Adrenal gland (tissue), 9 donors: ENCODE measurements at regions not wholly inside any gene's neighbourhood (a gene's known extent, or its start where the extent isn't known, plus 50 kb on each side); places are given as distances from the start of the nearest gene placed in this dataset.
"Not testable (repeated sequence)": the region's sequence is repeated elsewhere in the genome, so short reads cannot be mapped to it uniquely, and the experiment has no call there.

Source experiments
- DNase-seq, 7 donors: peaks; one replicate each; pipeline ENCODE4 v3.0.0-alpha.2; 2019 to 2020
- H3K27ac ChIP-seq, 5 donors: fragments of 200-600 bp; sonication (generic) in 4 of 5; 1 replicate in 3 of 5; 2 replicates in 2 of 5; pipeline versions ENCODE4 v1.5.1 to v1.8.0; 2016 to 2020; ENCODE audit warnings: mild to moderate bottlenecking in 1 of 5
- H3K27me3 ChIP-seq: fragments of 200-600 bp; 2 replicates; pipeline ENCODE4 v1.8.0; 2021
- H3K36me3 ChIP-seq, 2 donors: fragments of 200-600 bp; replicated peaks in 1 of 2; 1 replicate in 1 of 2; 2 replicates in 1 of 2; pipeline versions ENCODE4 v1.5.1 to v1.8.0; 2018 to 2022
- H3K4me1 ChIP-seq, 2 donors: fragments of 200-600 bp; replicated peaks in 1 of 2; 1 replicate in 1 of 2; 2 replicates in 1 of 2; pipeline versions ENCODE4 v1.5.1 to v1.8.0; 2018 to 2021
- H3K4me3 ChIP-seq, 4 donors: fragments of 200-600 bp; sonication (generic) in 3 of 4; one replicate each; pipeline ENCODE4 v1.5.1; 2016 to 2018
- H3K9me3 ChIP-seq, 3 donors: fragments of 200-600 bp; sonication (generic) in 1 of 3; replicated peaks in 1 of 3; 1 replicate in 2 of 3; 2 replicates in 1 of 3; pipeline versions ENCODE4 v1.5.1 to v1.8.0; 2016 to 2021
- POLR2A ChIP-seq, 2 donors: fragments of 450-650 bp; IDR thresholded peaks; one replicate each; pipeline ENCODE4 v1.6.1; 2017; ENCODE audit warnings: antibody characterized with exemption in 2 of 2, mild to moderate bottlenecking in 2 of 2, moderate library complexity in 1 of 2
- WGBS, 4 donors: extraction: QIAGEN DNeasy Blood & Tissue Kit in 2 of 4; methylation state at CpG; one replicate each; pipeline versions ENCODE4 v1.1.5 to v1.1.7; 2013 to 2017; 5-methylcytosine and 5-hydroxymethylcytosine counted together
- intact Hi-C, 2 donors: fragments of 100-400 bp; cut with DNase I; formaldehyde crosslinking; loops; one replicate each; pipeline versions ENCODE4 v1.14.1 to v1.15.0; 2022 to 2023
- TF ChIP-seq, protein P1 (sequence below), 6 experiments: fragments of 450-650 bp in 4 of 6; fragments of 200-600 bp in 2 of 6; sonication (generic) in 1 of 6; IDR thresholded peaks; 1 replicate in 5 of 6; 2 replicates in 1 of 6; pipeline versions ENCODE4 v1.5.1 to v1.8.0; 2016 to 2021; ENCODE audit warnings: antibody characterized with exemption in 6 of 6, mild to moderate bottlenecking in 2 of 6, moderate library complexity in 1 of 6
- donor health status: healthy with polysubstance abuse.
- donor health status: Bipolar disorder and iron deficiency.
- donor health status: DM: yes; HTN: yes; CAD: no.
- donor health status: DM: no; HTN: no; CAD: no.
- donor health status: DM: no; HTN: no; CAD: no.

DNA sequence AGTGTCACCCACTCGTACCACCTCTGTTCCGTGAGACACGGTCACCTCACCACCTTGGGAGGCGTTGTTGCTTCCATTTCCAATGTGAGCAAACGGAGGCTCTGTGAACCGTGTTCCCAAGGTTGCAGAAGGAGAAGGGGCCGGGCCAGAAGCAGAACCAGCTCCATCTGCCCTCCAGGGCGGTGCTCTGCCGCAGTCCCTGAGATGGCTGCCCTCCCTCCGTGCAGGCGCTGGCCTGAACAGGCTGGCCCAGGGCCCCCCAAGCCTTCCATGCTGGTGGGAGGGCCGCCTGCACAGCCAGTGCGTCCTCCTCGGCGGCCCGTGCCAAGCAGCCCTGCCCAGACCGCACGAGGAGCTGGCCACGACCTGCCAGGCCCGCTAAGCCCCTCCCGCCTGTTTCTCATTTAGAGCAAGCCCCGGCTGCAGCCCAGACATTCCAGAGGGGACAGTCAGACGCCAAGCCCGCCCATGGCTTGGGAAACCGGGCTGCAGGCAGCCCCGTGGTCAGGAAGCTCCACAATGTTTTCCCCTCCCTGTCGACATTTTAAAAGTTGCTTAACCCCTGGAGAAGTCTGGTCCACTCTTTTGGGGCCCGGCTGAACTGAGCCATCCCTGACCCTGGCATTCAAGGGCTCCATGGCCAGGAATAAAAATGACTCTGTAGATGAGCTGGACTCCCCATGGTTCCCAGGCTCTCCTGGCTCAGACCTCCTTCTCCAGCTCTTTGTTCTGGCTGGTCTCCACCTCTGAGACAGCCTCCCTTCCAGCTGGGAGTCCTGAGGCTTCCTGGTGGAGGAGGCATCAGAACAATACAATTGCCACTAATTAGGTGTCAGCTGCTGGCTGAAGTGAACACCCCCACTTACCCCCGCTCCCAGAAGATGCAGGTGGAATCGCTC lies 236.0 kb downstream of the BCL11B start:
- Histone ChIP-seq H3K36me3 (no peaks in the 10 kb centered on the region), H3K4me1 (peaks cover 0 to 5% of the 10 kb centered on the region in 2 donors), H3K9me3 (no peaks in the 10 kb centered on the region), H3K27ac (peak overlapping the region in 3 of 5 donors; percentile 45 to 80 (median 56)), H3K4me3 (peak overlapping the region in 1 of 4 donors; percentile 24), H3K27me3 (no peaks in the 10 kb centered on the region)
- DNase-seq, result peak; percentile 41 to 84 (median 78)
- peak in 1 of 2 donors; percentile 24 for TF ChIP-seq POLR2A (IDR thresholded peaks at IDR 0.05)
- TF ChIP-seq, protein P1, sequence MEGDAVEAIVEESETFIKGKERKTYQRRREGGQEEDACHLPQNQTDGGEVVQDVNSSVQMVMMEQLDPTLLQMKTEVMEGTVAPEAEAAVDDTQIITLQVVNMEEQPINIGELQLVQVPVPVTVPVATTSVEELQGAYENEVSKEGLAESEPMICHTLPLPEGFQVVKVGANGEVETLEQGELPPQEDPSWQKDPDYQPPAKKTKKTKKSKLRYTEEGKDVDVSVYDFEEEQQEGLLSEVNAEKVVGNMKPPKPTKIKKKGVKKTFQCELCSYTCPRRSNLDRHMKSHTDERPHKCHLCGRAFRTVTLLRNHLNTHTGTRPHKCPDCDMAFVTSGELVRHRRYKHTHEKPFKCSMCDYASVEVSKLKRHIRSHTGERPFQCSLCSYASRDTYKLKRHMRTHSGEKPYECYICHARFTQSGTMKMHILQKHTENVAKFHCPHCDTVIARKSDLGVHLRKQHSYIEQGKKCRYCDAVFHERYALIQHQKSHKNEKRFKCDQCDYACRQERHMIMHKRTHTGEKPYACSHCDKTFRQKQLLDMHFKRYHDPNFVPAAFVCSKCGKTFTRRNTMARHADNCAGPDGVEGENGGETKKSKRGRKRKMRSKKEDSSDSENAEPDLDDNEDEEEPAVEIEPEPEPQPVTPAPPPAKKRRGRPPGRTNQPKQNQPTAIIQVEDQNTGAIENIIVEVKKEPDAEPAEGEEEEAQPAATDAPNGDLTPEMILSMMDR (IDR thresholded peaks at IDR 0.05), result no peak
- intact Hi-C loops, result no loop called here
- 27 to 50% (median 31%) methylated on average over 14 to 30 of the region's 30 CpGs for WGBS, 4 donors

DNA sequence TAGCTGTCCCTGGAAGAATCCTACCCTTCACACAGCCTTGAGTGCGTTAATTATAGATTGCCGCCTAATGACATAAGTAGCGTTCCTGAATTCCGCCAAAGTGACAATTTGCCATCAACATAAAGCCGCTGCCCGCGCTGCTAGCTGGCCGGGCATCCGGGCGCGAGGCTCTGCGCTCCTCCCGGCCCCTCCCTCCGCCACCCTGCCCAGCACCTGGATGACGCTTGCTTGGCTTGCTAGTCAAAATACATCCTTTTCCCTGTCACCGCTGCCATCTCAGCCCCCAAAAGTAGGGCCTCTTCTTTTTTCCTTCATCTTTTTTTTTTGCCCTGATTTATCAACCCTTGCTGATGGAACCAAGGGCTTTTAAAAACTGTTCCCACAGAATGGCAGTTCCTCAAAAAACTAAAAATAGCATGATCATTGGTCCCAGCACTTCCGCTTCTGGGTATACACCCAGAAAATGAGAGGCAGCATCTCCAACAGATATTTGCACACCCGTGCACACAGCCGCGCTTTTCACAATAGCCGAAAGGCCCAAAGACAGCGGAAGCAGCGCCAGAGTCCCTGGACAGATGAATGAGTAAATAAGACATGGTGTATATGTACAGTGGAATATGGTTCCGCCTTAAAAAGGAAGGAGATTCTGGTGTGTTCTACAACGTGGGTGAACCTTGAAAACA lies 235.2 kb downstream of the BCL11B start:
- intact Hi-C loops, result no loop called here
- Histone ChIP-seq H3K4me1 (peaks cover 0 to 5% of the 10 kb centered on the region in 2 donors), H3K27ac (peak overlapping the region in 3 of 5 donors; percentile 45 to 80 (median 49)), H3K9me3 (no peaks in the 10 kb centered on the region), H3K36me3 (no peaks in the 10 kb centered on the region), H3K27me3 (no peaks in the 10 kb centered on the region), H3K4me3 (peak overlapping the region in 1 of 4 donors; percentile 21)
- WGBS, 4 donors, result 76 to 90% (median 82%) methylated on average over 25 of the region's 25 CpGs
- peak in 6 of 7 donors; percentile 25 to 67 (median 38) for DNase-seq
- TF ChIP-seq, protein P1 (IDR thresholded peaks at IDR 0.05), result no peak
- no peak for TF ChIP-seq POLR2A (IDR thresholded peaks at IDR 0.05)

DNA sequence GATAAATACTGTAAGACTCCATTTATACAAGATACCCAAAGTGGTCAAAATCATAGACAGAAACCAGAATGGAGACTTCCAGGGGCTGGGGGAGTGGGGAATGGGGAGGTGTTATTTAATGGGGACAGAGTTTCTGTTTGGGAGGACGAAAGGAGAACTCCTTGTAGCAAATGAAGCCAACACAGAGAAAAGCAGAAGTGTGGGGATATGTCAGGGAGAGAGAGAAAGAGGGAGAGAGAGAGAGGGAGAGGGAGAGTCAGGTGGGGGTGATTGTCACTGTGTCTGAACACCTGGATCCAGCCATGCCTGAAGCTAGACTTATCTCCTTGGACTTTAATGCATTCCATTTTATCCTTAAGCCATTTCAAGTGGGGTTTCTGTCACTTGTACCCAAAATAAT lies 234.7 kb downstream of the BCL11B start:
- H3K27ac ChIP-seq, result peak overlapping the region in 1 of 5 donors; percentile 75
- H3K9me3 ChIP-seq, H3K36me3 ChIP-seq, H3K4me1 ChIP-seq, H3K4me3 ChIP-seq, DNase-seq, intact Hi-C loops, H3K27me3 ChIP-seq: not testable (repeated sequence)
- WGBS, 4 donors, result 66 to 91% (median 79%) methylated on average over 1 of the region's 1 CpG

DNA sequence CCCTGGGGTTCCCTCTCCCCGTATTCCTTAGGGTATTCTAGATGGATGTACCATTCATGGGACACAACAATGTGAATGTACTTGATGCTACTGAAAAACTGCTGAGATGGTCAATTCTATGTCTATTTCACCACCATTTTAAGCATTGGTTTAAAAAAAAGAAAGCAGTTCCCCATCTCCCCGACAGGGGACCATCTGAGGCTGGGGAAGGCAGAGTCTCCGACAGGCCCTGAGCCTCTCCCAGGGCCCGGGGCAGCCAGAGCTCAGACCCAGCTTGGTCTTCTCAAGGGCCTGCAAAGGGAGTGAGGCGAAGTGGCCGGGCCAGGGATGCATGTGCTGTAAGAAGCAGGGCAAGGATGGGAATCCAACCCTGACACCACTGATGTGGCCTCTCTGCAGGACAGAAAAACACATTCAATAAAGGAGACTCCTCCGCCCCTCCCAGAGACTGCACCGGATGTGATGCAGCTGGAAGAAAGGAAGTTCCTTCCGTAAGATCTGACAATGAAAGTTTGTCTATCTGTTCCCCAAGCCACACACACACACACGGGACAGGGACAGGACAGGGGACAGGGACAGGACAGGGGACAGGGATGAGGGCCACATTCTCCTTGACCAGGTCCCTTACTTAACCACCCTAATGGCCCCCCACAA lies 234.1 kb downstream of the BCL11B start:
- WGBS, 4 donors, result 56 to 74% (median 59%) methylated on average over 10 of the region's 10 CpGs
- no peaks in the 10 kb centered on the region for H3K27me3 ChIP-seq
- no peak for TF ChIP-seq POLR2A (IDR thresholded peaks at IDR 0.05)
- TF ChIP-seq, protein P1 (IDR thresholded peaks at IDR 0.05), result peak in 2 of 6 experiments; percentile 9
- H3K9me3 ChIP-seq, result no peaks in the 10 kb centered on the region
- peaks cover 0 to 5% of the 10 kb centered on the region in 2 donors for H3K4me1 ChIP-seq
- intact Hi-C loops, result no loop called here
- H3K27ac ChIP-seq, result peak overlapping the region in 1 of 5 donors; percentile 75
- DNase-seq, result no peak
- H3K36me3 ChIP-seq, result no peaks in the 10 kb centered on the region
- no peak overlapping the region for H3K4me3 ChIP-seq
